Ishikawa (cell line): ENCODE measurements at regions not wholly inside any gene's neighbourhood (a gene's known extent, or its start where the extent isn't known, plus 50 kb on each side); places are given as distances from the start of the nearest gene placed in this dataset.

Experiments
- EGR1 ChIP-seq: IDR thresholded peaks from 2 replicates; pipeline ENCODE4 v1.6.1; 2012
- EP300 ChIP-seq: IDR thresholded peaks from 2 replicates; pipeline ENCODE4 v1.6.1; 2012; ENCODE audit warnings: borderline replicate concordance
- ZBTB7A ChIP-seq: IDR thresholded peaks from 2 replicates; pipeline ENCODE4 v1.6.1; 2012; ENCODE audit warnings: low read depth

DNA sequence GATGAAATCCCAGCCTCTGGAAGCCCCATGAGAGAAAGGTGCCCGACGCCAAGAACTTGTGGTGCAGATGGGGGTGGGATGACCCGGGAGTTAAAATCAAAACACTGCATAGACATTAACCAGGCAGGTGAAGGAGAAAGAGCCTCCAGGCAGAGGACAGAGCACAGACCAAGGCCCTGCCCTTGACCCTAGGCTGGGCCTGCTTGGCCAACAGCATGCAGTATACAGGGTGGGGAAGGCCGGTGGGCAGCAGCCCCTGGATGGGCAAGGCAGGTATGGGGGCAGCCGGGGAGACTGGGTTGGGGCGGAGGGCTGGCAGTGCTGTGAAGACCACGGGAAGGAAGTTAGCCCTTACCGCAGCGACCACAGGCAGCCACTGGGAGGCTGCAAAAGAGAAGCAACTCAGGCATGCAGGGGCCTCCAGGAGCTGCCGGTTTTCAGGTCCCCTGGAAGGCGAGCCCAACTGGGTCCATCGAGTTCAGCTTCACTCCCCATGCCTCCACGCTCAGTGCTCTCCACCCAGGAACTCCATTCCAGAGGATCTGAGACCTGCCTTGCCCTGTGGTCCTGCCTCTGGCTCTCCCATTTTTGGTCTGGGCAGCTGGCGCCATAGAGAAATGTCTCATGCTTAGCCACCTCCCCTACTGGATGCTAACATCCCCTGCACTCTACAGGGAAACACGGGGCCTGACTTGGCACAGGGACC is 81.2 kb downstream of the C16orf95 start:
- TF ChIP-seq ZBTB7A (no peak), EP300 (no peak), EGR1 (no peak)
